Ishikawa (cell line): ENCODE measurements at regions not wholly inside any gene's neighbourhood (a gene's known extent, or its start where the extent isn't known, plus 50 kb on each side); places are given as distances from the start of the nearest gene placed in this dataset.

Experiments used
- FOXM1 ChIP-seq: IDR thresholded peaks from 2 replicates; pipeline ENCODE4 v1.6.1; 2012; ENCODE audit warnings: low read depth, borderline replicate concordance
- TAF1 ChIP-seq: IDR thresholded peaks from 2 replicates; pipeline ENCODE4 v1.6.1; 2012; ENCODE audit warnings: low read depth, mild to moderate bottlenecking
- TEAD4 ChIP-seq: IDR thresholded peaks from 2 replicates; pipeline ENCODE4 v1.6.1; 2012
- TF ChIP-seq, protein P1 (sequence below): IDR thresholded peaks from 2 replicates; pipeline ENCODE4 v1.6.1; 2012

GRCh38 chr1:118303064-118303463, 118.0 kb upstream of the SPAG17 start:
- TF ChIP-seq TEAD4: no peak
- TF ChIP-seq TAF1: no peak
- TF ChIP-seq, protein P1, sequence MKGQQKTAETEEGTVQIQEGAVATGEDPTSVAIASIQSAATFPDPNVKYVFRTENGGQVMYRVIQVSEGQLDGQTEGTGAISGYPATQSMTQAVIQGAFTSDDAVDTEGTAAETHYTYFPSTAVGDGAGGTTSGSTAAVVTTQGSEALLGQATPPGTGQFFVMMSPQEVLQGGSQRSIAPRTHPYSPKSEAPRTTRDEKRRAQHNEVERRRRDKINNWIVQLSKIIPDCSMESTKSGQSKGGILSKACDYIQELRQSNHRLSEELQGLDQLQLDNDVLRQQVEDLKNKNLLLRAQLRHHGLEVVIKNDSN: no peak
- TF ChIP-seq FOXM1: no peak
